NCI-H1930 (cell line): ENCODE measurements at regions not wholly inside any gene's neighbourhood (a gene's known extent, or its start where the extent isn't known, plus 50 kb on each side); places are given as distances from the start of the nearest gene placed in this dataset.
"Not testable (repeated sequence)": the region's sequence is repeated elsewhere in the genome, so short reads cannot be mapped to it uniquely, and the experiment has no call there.

ENCODE experiments used
- DNase-seq, 2 experiments: peaks; one replicate each; lab custom pipeline; 2025; lab: John Stamatoyannopoulos, UW

DNA sequence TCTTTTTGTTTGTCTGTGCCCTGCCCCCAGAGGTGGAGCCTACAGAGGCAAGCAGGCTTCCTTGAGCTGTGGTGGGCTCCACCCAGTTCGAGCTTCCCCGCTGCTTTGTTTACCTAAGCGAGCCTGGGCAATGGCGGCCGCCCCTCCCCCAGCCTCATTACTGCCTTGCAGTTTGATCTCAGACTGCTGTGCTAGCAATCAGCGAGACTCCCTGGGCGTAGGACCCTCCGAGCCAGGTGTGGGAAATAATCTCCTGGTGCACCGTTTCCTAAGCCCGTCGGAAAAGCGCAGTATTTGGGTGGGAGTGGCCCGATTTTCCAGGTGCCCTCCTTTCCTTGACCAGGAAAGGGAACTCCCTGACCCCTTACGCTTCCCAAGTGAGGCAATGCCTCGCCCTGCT, 78.6 kb upstream of the HAND2 start:
- DNase-seq = not testable (repeated sequence)

DNA sequence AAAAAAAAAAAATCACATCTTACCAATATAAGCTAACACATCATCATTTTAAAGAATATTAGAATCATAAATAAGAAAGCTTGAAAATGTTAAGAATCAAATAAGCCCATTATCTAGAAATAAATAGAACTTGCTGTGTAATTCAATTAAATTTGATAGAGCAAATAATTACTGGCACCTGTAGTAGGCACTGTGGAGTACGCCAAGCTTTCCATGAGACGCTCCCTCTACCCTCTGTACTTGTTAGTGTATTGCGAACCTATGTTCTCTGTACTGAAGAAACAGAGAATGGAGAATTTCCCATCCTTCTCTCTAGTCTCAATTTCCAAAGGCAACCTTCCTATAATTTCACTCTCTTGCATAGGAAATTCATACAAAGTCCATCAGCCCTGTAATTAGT, 61.7 kb upstream of the HAND2 start:
- no peak for DNase-seq

DNA sequence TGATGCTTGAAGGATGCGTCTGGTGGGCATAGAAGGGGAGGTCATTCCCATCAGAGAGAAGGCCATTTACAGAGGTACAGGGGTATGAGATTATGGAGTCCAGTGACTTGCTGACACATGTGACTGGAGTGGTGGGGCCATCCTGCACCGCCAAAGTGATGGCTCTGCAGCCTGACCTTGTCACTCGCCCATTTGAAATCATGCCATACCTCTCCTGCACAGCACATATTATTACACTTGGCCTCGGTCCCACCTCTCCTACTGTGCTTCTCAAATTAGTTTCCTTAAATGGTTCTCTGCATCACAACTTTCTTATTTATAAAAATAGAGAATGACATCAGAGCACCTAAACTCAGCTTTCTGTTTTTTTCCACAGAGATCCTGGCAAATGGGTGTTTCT, 60.7 kb upstream of the HAND2 start:
- DNase-seq = no peak

DNA sequence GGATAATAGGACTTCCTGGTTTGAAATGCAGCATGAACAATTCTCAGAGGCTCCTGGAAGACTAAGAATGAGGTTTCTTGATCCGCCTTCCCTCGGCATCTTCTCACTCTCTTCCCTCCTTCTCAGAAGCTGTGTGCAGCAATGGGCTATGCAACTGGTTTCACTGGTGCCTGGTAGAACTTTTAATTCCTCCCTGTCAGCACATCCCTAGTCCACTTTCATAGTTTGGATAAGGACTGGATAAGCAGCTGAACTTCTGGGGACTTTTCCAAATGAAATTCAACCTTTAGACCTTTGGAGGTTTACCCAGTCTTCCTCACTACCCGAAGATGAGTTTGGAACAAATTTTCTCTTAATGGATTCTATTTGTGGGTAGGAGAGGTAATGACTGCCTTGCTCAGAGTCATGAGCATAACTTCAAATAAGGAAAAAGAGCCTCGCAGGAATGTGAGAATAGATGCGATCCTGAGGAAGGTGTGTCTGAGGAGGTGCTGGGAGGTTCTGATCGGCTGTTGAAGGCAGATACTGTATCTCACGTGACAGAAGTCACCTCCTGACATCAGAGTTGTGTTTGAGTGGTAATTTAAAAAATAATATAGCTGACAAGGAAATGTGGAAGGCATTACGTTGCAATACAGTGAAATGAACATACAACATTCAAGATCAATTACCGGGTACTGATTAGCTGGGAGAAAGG, 56.0 kb upstream of the HAND2 start:
- DNase-seq = no peak

DNA sequence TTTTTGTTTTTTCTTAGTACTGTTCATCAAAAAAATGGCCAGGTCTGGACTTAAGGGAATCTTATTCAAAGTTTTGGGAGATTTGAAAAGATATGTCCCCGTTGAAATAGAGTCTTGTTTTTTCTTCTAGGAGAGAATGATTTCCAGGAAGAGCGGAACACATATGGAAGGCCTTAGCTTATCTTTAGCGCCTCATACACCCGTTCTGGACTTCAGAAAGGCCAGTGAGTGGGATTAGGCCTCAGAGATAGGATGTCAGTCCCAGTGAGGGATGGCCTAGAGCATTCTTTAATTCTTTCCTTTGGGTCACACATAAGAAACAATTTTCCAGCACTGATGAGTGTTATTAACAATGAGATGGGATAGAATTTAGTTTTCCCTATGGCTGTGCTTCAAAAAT, 54.5 kb upstream of the HAND2 start:
- no peak for DNase-seq
